HG03159 (cell line): ENCODE measurements at regions not wholly inside any gene's neighbourhood (a gene's known extent, or its start where the extent isn't known, plus 50 kb on each side); places are given as distances from the start of the nearest gene placed in this dataset.

Source experiments
- ATAC-seq: cut with Tn5 transposase; IDR thresholded peaks from one replicate; pipeline ENCODE4 v1.9.1; 2021; ENCODE audit warnings: mild to moderate bottlenecking, moderate library complexity; ENCODE audit not compliant: unreplicated experiment

- peak; percentile 57 for ATAC-seq
Observed at GRCh38 chr9:99513441-99514112, 291.5 kb downstream of the SEC61B start.

GRCh38 chr9:99515093-99515492, 293.0 kb downstream of the SEC61B start:
- peak; percentile 43 for ATAC-seq

GRCh38 chr9:99515895-99516656, 294.0 kb downstream of the SEC61B start:
- ATAC-seq: no peak

GRCh38 chr9:99516657-99517049, 294.6 kb downstream of the SEC61B start:
- no peak for ATAC-seq

- ATAC-seq: no peak
Observed at GRCh38 chr9:99523838-99524237, 297.8 kb upstream of the NR4A3 start.

- ATAC-seq: no peak
Observed at GRCh38 chr9:99531313-99531712, 290.4 kb upstream of the NR4A3 start.

- ATAC-seq: no peak
Observed at GRCh38 chr9:99533421-99533820, 288.3 kb upstream of the NR4A3 start.

- ATAC-seq: no peak
Observed at GRCh38 chr9:99537996-99538395, 283.7 kb upstream of the NR4A3 start.

- no peak for ATAC-seq
Observed at GRCh38 chr9:99544526-99544925, 277.2 kb upstream of the NR4A3 start.

GRCh38 chr9:99549441-99549840, 272.2 kb upstream of the NR4A3 start:
- no peak for ATAC-seq

GRCh38 chr9:99555792-99556191, 265.9 kb upstream of the NR4A3 start:
- ATAC-seq: no peak

- no peak for ATAC-seq
Observed at GRCh38 chr9:99556998-99557397, 264.7 kb upstream of the NR4A3 start.

GRCh38 chr9:99557816-99558215, 263.9 kb upstream of the NR4A3 start:
- ATAC-seq: no peak

GRCh38 chr9:99559776-99560175, 261.9 kb upstream of the NR4A3 start:
- no peak for ATAC-seq

- ATAC-seq: no peak
Observed at GRCh38 chr9:99560561-99560960, 261.1 kb upstream of the NR4A3 start.

GRCh38 chr9:99561509-99561917, 260.2 kb upstream of the NR4A3 start:
- no peak for ATAC-seq

- no peak for ATAC-seq
Observed at GRCh38 chr9:99561961-99562565, 259.6 kb upstream of the NR4A3 start.

- no peak for ATAC-seq
Observed at GRCh38 chr9:99563364-99563763, 258.3 kb upstream of the NR4A3 start.

GRCh38 chr9:99565203-99565602, 256.5 kb upstream of the NR4A3 start:
- ATAC-seq: no peak

- no peak for ATAC-seq
Observed at GRCh38 chr9:99567436-99567835, 254.2 kb upstream of the NR4A3 start.

GRCh38 chr9:99569840-99570239, 251.8 kb upstream of the NR4A3 start:
- ATAC-seq: no peak

- ATAC-seq: no peak
Observed at GRCh38 chr9:99572567-99572966, 249.1 kb upstream of the NR4A3 start.
